WI38 (cell line): ENCODE measurements at regions not wholly inside any gene's neighbourhood (a gene's known extent, or its start where the extent isn't known, plus 50 kb on each side); places are given as distances from the start of the nearest gene placed in this dataset.
"Not testable (repeated sequence)": the region's sequence is repeated elsewhere in the genome, so short reads cannot be mapped to it uniquely, and the experiment has no call there.

Experiments used
- H3K4me3 ChIP-seq: 2 replicates; pipeline ENCODE4 v1.5.1; 2011; ENCODE audit warnings: low read depth, mild to moderate bottlenecking, control low read depth, low read length
- TF ChIP-seq, protein P1 (sequence below): IDR thresholded peaks from 2 replicates; pipeline ENCODE4 v1.5.1; 2012; ENCODE audit warnings: low read depth, mild to moderate bottlenecking, control low read depth, low read length

DNA sequence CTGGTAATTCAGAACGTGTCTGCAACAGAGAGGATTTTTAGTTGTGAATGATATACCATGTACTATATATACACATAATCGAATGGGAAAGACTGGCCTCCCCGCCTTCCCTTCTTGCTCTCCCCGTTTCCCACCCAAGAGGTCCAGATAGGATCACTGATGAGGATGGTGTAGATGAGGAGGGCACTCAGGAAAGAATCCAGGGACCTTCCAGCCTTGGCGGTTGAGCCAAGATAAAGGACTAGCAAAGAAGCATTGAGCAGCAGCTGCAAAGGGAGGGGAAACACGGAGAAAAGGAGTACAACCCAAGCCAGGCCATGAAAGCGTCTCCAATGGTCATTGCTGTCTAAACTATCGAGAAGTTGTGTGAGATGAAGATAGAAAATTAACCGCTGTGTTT is 84.0 kb upstream of the EXOC2 start:
- TF ChIP-seq, protein P1, sequence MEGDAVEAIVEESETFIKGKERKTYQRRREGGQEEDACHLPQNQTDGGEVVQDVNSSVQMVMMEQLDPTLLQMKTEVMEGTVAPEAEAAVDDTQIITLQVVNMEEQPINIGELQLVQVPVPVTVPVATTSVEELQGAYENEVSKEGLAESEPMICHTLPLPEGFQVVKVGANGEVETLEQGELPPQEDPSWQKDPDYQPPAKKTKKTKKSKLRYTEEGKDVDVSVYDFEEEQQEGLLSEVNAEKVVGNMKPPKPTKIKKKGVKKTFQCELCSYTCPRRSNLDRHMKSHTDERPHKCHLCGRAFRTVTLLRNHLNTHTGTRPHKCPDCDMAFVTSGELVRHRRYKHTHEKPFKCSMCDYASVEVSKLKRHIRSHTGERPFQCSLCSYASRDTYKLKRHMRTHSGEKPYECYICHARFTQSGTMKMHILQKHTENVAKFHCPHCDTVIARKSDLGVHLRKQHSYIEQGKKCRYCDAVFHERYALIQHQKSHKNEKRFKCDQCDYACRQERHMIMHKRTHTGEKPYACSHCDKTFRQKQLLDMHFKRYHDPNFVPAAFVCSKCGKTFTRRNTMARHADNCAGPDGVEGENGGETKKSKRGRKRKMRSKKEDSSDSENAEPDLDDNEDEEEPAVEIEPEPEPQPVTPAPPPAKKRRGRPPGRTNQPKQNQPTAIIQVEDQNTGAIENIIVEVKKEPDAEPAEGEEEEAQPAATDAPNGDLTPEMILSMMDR = no peak
- H3K4me3 ChIP-seq = no peak overlapping the region

DNA sequence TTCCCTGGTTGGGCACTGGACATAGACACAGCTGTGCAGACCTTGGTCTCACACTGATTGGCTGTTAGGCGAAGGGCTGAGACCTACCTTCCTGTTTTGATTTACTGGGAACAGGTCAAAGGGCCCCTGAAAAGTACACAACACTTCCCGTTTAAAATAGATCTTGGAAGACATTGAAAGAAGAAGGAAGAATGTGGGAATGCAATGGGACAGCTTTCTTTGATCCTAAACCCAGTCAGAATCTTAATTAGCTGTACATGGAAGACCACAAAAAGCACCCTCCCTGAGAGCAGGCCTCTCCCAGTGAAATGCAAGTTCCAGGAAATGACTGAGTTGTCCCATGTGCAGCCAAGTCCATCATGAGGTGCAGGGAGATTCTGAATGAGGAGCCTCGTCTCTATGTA is 83.6 kb upstream of the EXOC2 start:
- TF ChIP-seq, protein P1 = no peak

DNA sequence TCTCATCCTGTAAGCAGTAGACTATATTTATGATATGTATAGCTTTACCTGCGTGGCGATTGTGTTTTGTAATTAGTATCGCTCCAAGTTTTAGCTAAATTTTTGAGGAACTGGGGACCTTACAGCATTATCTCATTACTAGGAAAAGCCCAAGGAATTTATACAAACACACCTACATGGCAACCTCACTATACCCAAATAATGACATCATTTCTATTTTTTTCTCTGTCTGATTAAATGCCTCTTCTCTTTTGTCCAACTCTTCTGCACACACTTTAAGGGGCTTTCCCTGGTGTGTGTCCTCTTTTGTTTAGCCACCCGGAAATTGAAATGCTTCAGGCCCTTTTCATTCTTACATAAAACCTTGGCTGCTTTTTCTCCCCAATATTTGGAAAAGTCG is 82.9 kb upstream of the EXOC2 start:
- H3K4me3 ChIP-seq = no peak overlapping the region
- TF ChIP-seq, protein P1 = no peak

More for the DNA sequence above, 83.6 kb upstream of the EXOC2 start:
- no peak overlapping the region for H3K4me3 ChIP-seq

DNA sequence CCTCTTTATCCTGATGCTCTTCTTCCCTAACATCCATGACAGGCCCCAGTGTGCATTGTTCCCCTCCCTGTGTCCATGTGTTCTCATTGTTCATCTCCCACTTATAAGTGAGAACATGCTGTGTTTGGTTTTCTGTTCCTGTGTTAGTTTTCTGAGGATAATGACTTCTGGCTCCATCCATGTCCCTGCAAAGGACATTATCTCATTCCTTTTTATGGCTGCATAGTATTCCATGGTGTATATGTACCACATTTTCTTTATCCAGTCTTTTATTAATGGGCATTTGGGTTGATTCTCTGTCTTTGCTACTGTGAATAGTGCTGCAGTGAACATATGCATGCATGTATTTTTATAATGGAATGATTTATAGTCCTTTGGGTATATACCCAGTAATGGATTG is 78.7 kb upstream of the EXOC2 start:
- H3K4me3 ChIP-seq = not testable (repeated sequence)

DNA sequence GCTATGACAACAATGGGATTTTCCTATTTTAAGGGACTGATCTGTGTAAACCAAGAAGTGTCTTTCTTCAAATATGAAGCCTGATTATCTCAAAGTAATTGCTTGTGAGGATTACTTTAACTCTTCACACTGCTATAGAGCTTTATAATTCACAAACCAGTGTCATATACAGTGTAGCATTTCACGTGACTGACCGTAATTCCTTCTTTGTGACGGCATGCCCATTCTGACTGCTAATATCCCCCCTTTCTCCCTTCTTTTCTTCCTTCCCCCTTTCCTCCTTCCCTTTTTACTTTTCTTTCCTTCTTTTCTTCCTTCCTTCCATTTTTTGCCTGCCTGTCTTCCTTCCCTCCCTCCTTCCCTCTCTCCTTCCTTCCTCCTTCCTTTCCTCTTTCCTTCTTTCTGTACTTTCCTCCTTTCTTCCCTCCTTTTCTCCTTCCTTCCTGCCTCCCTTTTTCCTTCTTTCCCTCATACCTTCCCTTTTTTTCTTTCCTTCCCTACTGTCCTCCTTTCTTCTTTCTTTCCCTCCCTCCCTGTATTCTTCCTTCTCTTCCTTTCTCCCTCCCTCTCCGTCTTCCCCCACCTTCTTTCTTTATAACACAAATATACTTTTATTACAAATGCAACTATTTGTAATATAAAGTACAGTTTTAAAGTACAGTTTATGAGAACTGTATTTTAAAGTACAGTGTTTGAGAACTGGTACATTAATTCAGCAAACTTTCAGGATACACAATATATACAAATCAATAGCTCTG is 75.0 kb upstream of the EXOC2 start:
- H3K4me3 ChIP-seq = no peak overlapping the region
- TF ChIP-seq, protein P1 = no peak

DNA sequence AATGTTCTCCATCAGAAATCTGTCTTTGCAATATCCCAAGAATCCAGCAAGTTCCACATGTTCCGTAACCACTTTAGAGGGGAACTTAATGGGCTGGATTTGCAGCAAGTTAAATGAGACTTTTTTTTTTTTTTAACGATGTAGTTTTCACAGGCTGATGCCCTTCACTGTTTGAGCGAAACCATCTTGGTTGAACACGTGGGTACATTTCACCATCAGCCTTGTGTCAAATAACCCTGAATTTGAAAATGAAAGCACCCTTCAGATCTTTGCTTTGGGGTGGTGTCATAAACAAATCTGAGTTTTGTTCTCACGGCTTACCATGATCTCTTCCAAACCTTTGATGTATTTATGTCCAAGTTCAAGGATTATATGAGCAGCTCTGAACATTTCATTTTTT is 73.7 kb upstream of the EXOC2 start:
- no peak overlapping the region for H3K4me3 ChIP-seq
- TF ChIP-seq, protein P1 = no peak

DNA sequence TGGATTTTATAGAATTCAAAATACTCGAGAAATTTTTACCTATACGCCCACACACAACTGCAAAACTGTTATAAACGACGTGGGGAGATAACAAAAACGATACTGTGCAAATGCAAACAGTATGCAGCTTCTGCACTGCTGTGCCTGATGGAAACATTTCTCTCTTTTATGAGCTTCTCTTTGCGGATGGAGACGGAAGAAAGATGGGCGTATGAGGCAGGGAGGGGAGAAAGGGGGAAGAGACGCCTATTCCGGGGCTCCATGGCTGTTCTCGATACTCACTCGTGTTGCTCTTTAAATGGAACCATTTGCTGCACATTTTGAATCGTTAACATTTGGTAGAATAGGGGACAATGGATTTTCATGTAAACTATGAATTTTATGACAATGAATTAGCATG is 69.1 kb upstream of the EXOC2 start:
- TF ChIP-seq, protein P1 = no peak

More for the DNA sequence above, 69.1 kb upstream of the EXOC2 start:
- no peak overlapping the region for H3K4me3 ChIP-seq
